Activated naive CD4-positive, alpha-beta T cell treated with anti-CD3 and anti-CD28 coated beads, Interleukin-2, amount 50 U/mL, for 72 hours (primary cell): ENCODE measurements at regions not wholly inside any gene's neighbourhood (a gene's known extent, or its start where the extent isn't known, plus 50 kb on each side); places are given as distances from the start of the nearest gene placed in this dataset.
A peak's percentile ranks its signal among the peaks of the same experiment; 100 is the strongest.

Source experiments
- ATAC-seq, 2 donors: fragments of 150-1000 bp; cut with Tn5 transposase; 2 replicates each; pipeline ENCODE4 v1.10.0; 2021; ENCODE audit warnings: mild to moderate bottlenecking in 2 of 2, moderate library complexity in 2 of 2
- DNase-seq, 2 donors: peaks; one replicate each; pipeline ENCODE4 v3.0.0; 2021 to 2022; ENCODE audit warnings: low spot score in 2 of 2
- H3K27ac Mint-ChIP-seq, 2 donors: one replicate each; pipeline ENCODE4 v1.8.0; 2022; ENCODE audit warnings: mild to moderate bottlenecking in 2 of 2, mixed read lengths in 2 of 2
- H3K36me3 Mint-ChIP-seq, 2 donors: one replicate each; pipeline ENCODE4 v1.8.0; 2022; ENCODE audit warnings: mixed read lengths in 2 of 2
- H3K9me3 Mint-ChIP-seq, 2 donors: one replicate each; pipeline ENCODE4 v1.8.0; 2022; ENCODE audit warnings: mixed read lengths in 2 of 2

DNA sequence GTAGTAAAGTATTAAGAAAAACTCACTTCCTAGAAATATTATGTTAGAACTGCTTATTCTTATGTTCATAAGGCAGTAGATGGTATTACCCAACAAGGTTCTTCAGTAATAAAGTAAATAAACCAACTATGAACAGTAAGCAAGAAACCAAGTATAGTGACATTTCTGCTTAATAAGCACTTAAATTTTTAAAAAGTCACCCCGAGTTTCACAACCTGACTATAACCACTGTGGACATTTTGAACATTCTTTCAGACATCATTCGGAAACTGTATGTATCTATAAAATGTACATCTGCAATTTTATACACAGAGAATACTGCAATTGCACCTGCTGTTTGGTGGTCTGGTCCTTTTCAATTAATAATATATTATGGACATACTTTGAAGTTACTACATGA lies 1073.6 kb downstream of the XPNPEP1 start:
- ATAC-seq (no peak), DNase-seq (no peak)
- H3K27ac Mint-ChIP-seq = no peak overlapping the region

GRCh38 chr10:108849186-108849585 lies 1074.1 kb downstream of the XPNPEP1 start:
- DNase-seq = no peak
- Mint-ChIP-seq H3K36me3 (no peaks in the 10 kb centered on the region), H3K9me3 (peaks cover 5 to 7% of the 10 kb centered on the region in 2 donors), H3K27ac (no peak overlapping the region)
- ATAC-seq = no peak

More for the DNA sequence above, 1073.6 kb downstream of the XPNPEP1 start:
- Mint-ChIP-seq H3K36me3 (no peaks in the 10 kb centered on the region), H3K9me3 (peaks cover 5 to 7% of the 10 kb centered on the region in 2 donors)

DNA sequence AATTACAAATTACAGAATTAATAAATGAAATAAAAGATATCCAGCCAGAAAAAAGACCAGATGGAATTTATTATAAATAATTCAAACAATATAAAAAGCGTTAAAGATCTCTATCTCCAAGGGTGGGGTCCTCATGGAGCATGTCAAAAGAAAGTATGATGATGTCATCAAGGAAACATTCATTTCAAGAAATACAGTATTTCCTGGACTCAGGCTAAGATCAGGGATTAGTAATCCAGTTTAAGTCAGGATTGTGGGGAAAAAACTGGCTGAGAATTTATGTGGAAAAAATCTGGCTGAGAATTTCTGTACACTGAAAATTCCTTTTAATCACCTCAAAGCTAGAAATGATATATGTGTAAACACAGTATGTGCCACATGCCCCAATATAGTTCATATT lies 1075.3 kb downstream of the XPNPEP1 start:
- Mint-ChIP-seq H3K27ac (no peak overlapping the region), H3K9me3 (peaks cover 5 to 7% of the 10 kb centered on the region in 2 donors), H3K36me3 (no peaks in the 10 kb centered on the region)
- ATAC-seq (no peak), DNase-seq (no peak)

DNA sequence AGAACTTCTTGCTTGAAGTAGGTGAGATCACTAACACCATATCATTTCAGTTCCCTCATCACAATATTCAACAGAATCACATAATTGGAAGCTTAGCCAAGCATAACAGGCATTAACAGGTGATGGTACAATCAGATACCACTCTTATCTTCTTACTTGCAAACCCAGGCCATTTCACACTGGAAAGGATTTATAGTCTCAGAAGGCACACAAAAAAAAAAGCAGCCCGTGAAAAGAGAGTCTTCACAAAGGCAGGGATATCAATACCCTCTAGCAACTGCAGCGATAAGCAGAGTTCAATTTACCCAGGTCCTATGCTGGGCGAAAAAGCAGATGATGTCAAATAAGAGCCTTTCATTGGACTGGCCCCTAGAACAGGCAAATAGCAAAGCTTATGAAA lies 1082.4 kb downstream of the XPNPEP1 start:
- ATAC-seq (no peak), DNase-seq (no peak)
- Mint-ChIP-seq H3K27ac (no peak overlapping the region), H3K36me3 (no peaks in the 10 kb centered on the region), H3K9me3 (peaks cover 8% of the 10 kb centered on the region in 2 donors)

- Mint-ChIP-seq H3K36me3 (no peaks in the 10 kb centered on the region), H3K9me3 (peaks cover 4 to 5% of the 10 kb centered on the region in 2 donors), H3K27ac (no peak overlapping the region)
- DNase-seq (no peak), ATAC-seq (no peak)
Measured at GRCh38 chr10:108836362-108836761, 1086.9 kb downstream of the XPNPEP1 start.

DNA sequence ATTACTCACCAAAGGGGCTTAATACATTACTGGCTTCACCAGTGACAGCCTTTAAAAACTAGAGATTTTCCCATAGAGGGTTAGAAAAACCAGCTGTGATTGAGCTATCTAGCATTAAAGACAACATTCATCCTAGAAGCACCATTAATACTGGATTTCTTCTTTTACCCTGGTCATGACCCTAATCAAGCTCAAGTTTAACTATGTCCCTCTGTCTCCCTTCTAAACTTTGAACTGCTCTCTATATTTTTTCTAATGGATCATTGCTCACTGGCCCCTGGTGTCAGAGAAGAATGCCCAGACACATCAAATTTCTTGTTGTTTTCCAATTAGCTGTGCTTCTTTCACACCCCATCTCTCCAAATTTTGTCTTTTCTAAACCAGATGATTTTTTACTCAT lies 1101.3 kb downstream of the XPNPEP1 start:
- Mint-ChIP-seq H3K36me3 (no peaks in the 10 kb centered on the region), H3K27ac (no peak overlapping the region), H3K9me3 (no peaks in the 10 kb centered on the region)
- ATAC-seq = no peak
- no peak for DNase-seq

DNA sequence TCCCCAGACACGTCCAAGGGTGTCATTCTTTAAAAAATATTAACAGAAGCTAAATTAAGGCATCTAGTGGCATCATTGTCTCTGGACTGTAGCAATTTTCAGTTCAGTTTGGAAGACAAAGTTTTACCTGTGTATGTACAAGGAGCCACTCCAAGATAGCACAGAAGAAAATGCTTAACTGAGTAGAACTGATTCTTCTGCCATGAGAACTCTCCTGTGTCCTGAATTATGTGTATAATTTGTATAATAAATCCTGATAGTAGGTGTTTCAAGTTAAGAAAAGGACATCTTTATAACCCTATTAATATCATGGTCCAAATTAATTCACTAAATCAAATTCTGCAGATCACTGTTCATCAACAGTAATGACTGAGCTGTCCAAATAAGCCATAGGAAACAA lies 1104.0 kb downstream of the XPNPEP1 start:
- no peaks in the 10 kb centered on the region for H3K36me3 Mint-ChIP-seq
- peaks cover 5 to 13% of the 10 kb centered on the region in 2 donors for H3K9me3 Mint-ChIP-seq
- DNase-seq = no peak
- no peak for ATAC-seq
- H3K27ac Mint-ChIP-seq = no peak overlapping the region

- ATAC-seq (no peak), DNase-seq (no peak)
- H3K27ac Mint-ChIP-seq = no peak overlapping the region
- no peaks in the 10 kb centered on the region for H3K36me3 Mint-ChIP-seq
- H3K9me3 Mint-ChIP-seq = peaks cover 11 to 17% of the 10 kb centered on the region in 2 donors
Measured at GRCh38 chr10:108817584-108817983, 1105.7 kb downstream of the XPNPEP1 start.

GRCh38 chr10:108817135-108817534 lies 1106.2 kb downstream of the XPNPEP1 start:
- ATAC-seq (no peak), DNase-seq (no peak)
- Mint-ChIP-seq H3K27ac (no peak overlapping the region), H3K36me3 (no peaks in the 10 kb centered on the region), H3K9me3 (peaks cover 15 to 22% of the 10 kb centered on the region in 2 donors)

DNA sequence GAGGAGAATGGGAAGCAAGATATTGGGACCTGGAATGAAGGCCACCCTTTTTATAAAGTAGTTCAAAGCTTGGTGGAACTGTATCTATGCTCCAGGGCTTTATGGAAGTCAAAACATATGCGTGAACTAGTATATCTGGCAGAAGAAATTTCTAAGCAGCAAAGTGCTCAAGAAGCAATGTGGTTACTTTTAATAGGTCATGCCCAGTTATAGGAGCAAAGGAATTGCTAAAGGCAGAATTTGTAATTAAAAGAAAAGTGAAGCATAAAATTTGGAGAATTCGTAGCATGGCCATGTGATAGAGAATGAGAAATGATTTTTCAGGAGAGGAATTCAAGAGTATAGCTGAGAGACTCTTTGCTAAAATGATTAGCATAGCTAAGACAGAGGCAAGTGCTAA lies 1110.4 kb downstream of the XPNPEP1 start:
- no peak for DNase-seq
- Mint-ChIP-seq H3K9me3 (peaks cover 23 to 28% of the 10 kb centered on the region in 2 donors), H3K36me3 (no peaks in the 10 kb centered on the region), H3K27ac (no peak overlapping the region)
- ATAC-seq = no peak

- DNase-seq = no peak
- Mint-ChIP-seq H3K27ac (no peak overlapping the region), H3K36me3 (no peaks in the 10 kb centered on the region), H3K9me3 (peaks cover 23 to 28% of the 10 kb centered on the region in 2 donors)
- ATAC-seq = no peak
Measured at GRCh38 chr10:108812296-108812695, 1111.0 kb downstream of the XPNPEP1 start.

DNA sequence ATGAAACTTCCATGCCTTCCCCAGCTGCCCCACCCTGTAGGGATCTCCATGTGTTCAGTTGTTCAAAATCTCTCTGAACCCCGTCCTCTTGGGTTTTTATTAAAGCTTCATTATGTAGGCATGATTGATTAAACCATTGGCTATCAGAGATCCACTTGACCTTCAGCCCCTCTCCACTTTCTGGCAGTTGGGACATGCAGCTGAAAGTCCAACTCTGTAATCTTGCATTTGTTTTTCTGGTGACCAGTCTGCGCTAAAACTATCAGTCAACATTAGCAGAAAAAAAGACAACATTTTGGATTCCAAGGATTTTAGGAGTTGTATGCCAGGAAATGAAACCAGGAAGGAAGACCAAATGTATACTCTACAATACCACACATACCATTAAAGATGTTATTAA lies 1115.1 kb downstream of the XPNPEP1 start:
- H3K9me3 Mint-ChIP-seq = peaks cover 18 to 19% of the 10 kb centered on the region in 2 donors
- no peak for DNase-seq
- no peak for ATAC-seq
- H3K27ac Mint-ChIP-seq = no peak overlapping the region
- H3K36me3 Mint-ChIP-seq = no peaks in the 10 kb centered on the region

- no peaks in the 10 kb centered on the region for H3K36me3 Mint-ChIP-seq
- no peak overlapping the region for H3K27ac Mint-ChIP-seq
- no peak for ATAC-seq
- H3K9me3 Mint-ChIP-seq = peaks cover 10 to 20% of the 10 kb centered on the region in 2 donors
- DNase-seq = no peak
Measured at GRCh38 chr10:108801775-108802517, 1121.4 kb downstream of the XPNPEP1 start.

DNA sequence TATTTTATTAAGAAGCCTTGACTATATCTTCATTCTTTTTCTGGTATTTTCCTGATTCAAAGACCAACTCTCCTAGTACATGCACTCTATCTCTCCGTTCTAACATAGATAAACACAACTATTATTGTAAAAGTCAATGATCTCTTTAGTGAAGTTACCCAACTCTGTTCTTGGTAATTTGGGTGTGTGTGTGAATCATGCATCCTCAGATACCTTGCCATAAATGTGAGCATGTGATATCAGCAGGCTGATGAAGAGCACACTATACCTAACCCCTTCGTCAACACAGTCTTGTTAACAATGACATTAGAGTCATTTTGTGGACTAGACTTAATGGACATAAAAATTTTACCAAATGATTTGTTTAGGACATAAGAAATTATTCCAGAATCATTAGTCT lies 1122.1 kb downstream of the XPNPEP1 start:
- Mint-ChIP-seq H3K27ac (no peak overlapping the region), H3K9me3 (peaks cover 13 to 26% of the 10 kb centered on the region in 2 donors)

DNA sequence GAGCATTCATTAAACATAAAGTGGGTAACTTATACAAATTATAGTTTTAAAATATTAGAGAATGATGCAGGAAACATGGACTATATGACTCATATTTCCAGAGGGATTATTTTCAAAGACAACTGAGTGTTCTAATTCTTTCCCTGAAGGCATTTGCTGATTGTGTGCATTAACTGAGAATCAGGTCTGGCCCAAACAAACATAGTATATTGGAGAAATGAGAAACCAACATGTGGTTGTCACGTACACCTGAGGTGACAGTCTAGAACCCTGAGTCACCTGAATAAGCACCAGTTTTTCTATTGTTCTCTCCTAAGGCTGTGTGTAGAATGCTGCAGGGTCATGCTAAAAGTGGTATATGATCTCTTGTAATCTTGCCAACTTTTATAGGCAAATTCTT lies 1125.7 kb downstream of the XPNPEP1 start:
- ATAC-seq (no peak), DNase-seq (no peak)
- Mint-ChIP-seq H3K36me3 (no peaks in the 10 kb centered on the region), H3K27ac (no peak overlapping the region), H3K9me3 (peaks cover 19% of the 10 kb centered on the region in 2 donors)

More for the DNA sequence above, 1122.1 kb downstream of the XPNPEP1 start:
- no peak for DNase-seq
- no peak for ATAC-seq
- H3K36me3 Mint-ChIP-seq = no peaks in the 10 kb centered on the region

GRCh38 chr10:108791794-108792474 lies 1131.4 kb downstream of the XPNPEP1 start:
- ATAC-seq (no peak), DNase-seq (no peak)
- Mint-ChIP-seq H3K9me3 (peaks cover 21 to 27% of the 10 kb centered on the region in 2 donors), H3K27ac (no peak overlapping the region), H3K36me3 (no peaks in the 10 kb centered on the region)

- no peak for DNase-seq
- peaks cover 17 to 23% of the 10 kb centered on the region in 2 donors for H3K9me3 Mint-ChIP-seq
- no peak overlapping the region for H3K27ac Mint-ChIP-seq
- H3K36me3 Mint-ChIP-seq = no peaks in the 10 kb centered on the region
- no peak for ATAC-seq
Measured at GRCh38 chr10:108791030-108791429, 1132.3 kb downstream of the XPNPEP1 start.

- H3K27ac Mint-ChIP-seq = no peak overlapping the region
- peaks cover 27 to 33% of the 10 kb centered on the region in 2 donors for H3K9me3 Mint-ChIP-seq
- ATAC-seq (peak; percentile 41 to 79), DNase-seq (no peak)
- H3K36me3 Mint-ChIP-seq = peaks cover 0 to 8% of the 10 kb centered on the region in 2 donors
Measured at GRCh38 chr10:108789919-108790318, 1133.4 kb downstream of the XPNPEP1 start.
